WERI-Rb-1 (cell line): ENCODE measurements at regions not wholly inside any gene's neighbourhood (a gene's known extent, or its start where the extent isn't known, plus 50 kb on each side); places are given as distances from the start of the nearest gene placed in this dataset.

Source experiments
- DNase-seq: peaks from one replicate; pipeline ENCODE4 v3.0.0-alpha.2; 2020
- H3K27ac ChIP-seq: fragments of 250-450 bp; sonication (Bioruptor Pico); 2 replicates; pipeline ENCODE4 v1.5.1; 2020; ENCODE audit warnings: mild to moderate bottlenecking, moderate library complexity
- H3K27me3 ChIP-seq: fragments of 250-450 bp; sonication (Bioruptor Pico); 2 replicates; pipeline ENCODE4 v1.5.1; 2021; ENCODE audit warnings: mild to moderate bottlenecking, low read depth, moderate library complexity; ENCODE audit not compliant: insufficient read depth, severe bottlenecking
- H3K36me3 ChIP-seq: fragments of 250-450 bp; sonication (Bioruptor Pico); 2 replicates; pipeline ENCODE4 v1.5.1; 2020; ENCODE audit warnings: mild to moderate bottlenecking, moderate library complexity
- H3K4me3 ChIP-seq: 2 replicates; pipeline ENCODE4 v1.5.1; 2011; ENCODE audit warnings: low read depth, mild to moderate bottlenecking, control low read depth, low read length
- H3K9me3 ChIP-seq: fragments of 250-450 bp; sonication (Bioruptor Pico); 2 replicates; pipeline ENCODE4 v1.5.1; 2021; ENCODE audit warnings: mild to moderate bottlenecking, moderate library complexity; ENCODE audit not compliant: severe bottlenecking
- CTCF ChIP-seq: IDR thresholded peaks from 2 replicates; pipeline ENCODE4 v1.5.1; 2011; ENCODE audit warnings: low read depth, mild to moderate bottlenecking, control low read depth, inconsistent platforms, low read length

DNA sequence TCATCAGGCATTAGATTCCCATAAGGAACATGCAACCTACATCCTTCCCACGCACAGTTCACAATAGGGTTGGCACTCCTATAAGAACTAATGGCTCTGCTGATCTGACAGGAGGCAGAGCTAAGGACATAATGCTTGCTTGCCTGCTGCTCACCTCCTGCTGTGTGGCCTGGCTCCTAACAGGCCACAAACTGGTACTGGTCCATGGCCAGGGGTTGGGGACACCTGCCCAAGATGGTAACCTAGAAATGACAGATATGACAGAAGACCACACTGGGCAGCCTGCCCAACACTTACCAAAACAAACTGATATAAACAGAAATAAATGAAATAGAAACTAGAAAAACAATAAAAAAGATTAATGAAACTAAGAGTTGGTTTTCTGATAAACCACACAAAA lies 325.6 kb downstream of the SEC23A start:
- Histone ChIP-seq H3K27me3 (peaks cover 46% of the 10 kb centered on the region), H3K36me3 (no peaks in the 10 kb centered on the region), H3K9me3 (no peaks in the 10 kb centered on the region), H3K27ac (no peak overlapping the region), H3K4me3 (no peak overlapping the region)
- DNase-seq: no peak
- no peak for TF ChIP-seq CTCF

GRCh38 chr14:38775986-38776385 lies 327.0 kb downstream of the SEC23A start:
- no peak for DNase-seq
- Histone ChIP-seq H3K27ac (no peak overlapping the region), H3K27me3 (peaks cover 38% of the 10 kb centered on the region), H3K36me3 (no peaks in the 10 kb centered on the region), H3K4me3 (no peak overlapping the region), H3K9me3 (no peaks in the 10 kb centered on the region)
- TF ChIP-seq CTCF: no peak

DNA sequence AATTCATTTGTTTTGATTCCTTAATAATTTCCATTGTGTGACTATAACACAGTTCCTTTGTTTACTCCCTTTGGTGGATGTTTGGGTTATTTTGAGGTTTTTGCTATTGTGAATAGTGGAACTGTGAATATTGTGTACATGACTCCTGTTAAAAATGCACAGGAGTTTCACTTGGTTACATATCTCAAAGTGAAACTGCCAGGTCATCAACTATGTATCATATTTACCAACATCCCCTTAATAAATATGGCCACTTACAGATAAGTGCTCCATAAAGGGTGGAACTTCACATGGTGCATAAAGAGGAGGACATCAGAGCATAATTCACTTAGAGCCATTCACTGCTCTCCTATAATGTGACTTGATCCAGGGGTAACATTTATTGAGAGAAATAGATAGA lies 328.9 kb downstream of the SEC23A start:
- Histone ChIP-seq H3K4me3 (no peak overlapping the region), H3K36me3 (no peaks in the 10 kb centered on the region), H3K27me3 (peaks cover 35% of the 10 kb centered on the region), H3K9me3 (no peaks in the 10 kb centered on the region), H3K27ac (no peak overlapping the region)
- no peak for DNase-seq
- TF ChIP-seq CTCF: no peak

DNA sequence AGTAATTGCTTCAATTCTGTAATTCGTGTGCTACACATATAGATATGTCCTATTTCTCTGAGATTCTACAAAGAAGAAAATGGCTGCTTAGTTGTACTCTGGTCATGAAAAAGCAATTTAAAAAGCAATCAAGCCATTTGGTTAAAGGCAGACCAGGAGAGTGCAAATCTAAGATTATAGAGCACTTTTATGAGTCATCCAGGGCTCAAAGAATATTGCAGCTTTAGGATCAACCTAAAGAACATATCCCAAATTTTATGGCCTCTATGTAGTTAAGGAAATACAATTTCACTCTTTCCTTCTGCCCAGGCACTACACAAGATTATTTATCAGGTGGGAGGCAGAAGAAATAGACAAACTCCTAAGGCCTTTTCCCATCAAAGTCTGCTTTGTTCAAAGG lies 332.8 kb downstream of the SEC23A start:
- H3K27me3 ChIP-seq: peaks cover 29% of the 10 kb centered on the region
- no peaks in the 10 kb centered on the region for H3K9me3 ChIP-seq
- H3K4me3 ChIP-seq: no peak overlapping the region
- no peak for TF ChIP-seq CTCF
- no peaks in the 10 kb centered on the region for H3K36me3 ChIP-seq
- H3K27ac ChIP-seq: no peak overlapping the region
- no peak for DNase-seq

GRCh38 chr14:38762845-38763244 lies 340.2 kb downstream of the SEC23A start:
- DNase-seq: no peak
- Histone ChIP-seq H3K9me3 (no peaks in the 10 kb centered on the region), H3K36me3 (no peaks in the 10 kb centered on the region), H3K27me3 (peaks cover 39% of the 10 kb centered on the region), H3K27ac (no peak overlapping the region), H3K4me3 (no peak overlapping the region)
- no peak for TF ChIP-seq CTCF

DNA sequence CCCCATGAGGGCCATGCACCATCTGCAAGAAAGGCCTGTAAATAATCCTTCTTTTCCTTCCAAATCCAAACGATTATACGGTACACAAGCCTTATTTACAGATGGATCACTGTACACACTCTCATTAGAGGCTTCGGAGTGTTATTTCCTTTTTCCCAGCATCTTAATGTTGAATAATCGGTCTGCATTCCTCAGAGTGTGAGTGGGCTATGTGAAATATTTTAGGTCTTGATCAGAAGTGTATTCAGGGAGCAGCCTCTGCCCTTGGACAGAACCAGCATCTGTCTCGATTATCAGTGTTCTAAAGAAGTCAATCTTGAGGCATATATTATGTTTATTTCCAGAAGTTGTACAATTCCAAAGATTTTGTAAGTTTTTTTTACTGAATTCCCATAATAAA lies 340.6 kb downstream of the SEC23A start:
- no peak for DNase-seq
- Histone ChIP-seq H3K27ac (no peak overlapping the region), H3K4me3 (no peak overlapping the region), H3K9me3 (no peaks in the 10 kb centered on the region), H3K36me3 (no peaks in the 10 kb centered on the region), H3K27me3 (peaks cover 39% of the 10 kb centered on the region)
- TF ChIP-seq CTCF: no peak
